ENCODE measurements at regions not wholly inside any gene's neighbourhood (a gene's known extent, or its start where the extent isn't known, plus 50 kb on each side); places are given as distances from the start of the nearest gene placed in this dataset.
A peak's percentile ranks its signal among the peaks of the same experiment; 100 is the strongest.
"Not testable (repeated sequence)": the region's sequence is repeated elsewhere in the genome, so short reads cannot be mapped to it uniquely, and the experiment has no call there.

GRCh38 chr10:33015761-33016547 lies 57.9 kb upstream of the ITGB1 start:
- H3K27me3 ChIP-seq, result no peaks in the 10 kb centered on the region
- in situ Hi-C loops (cut with MboI; ENCODE audit: low pct_ligation_motif_present in 1 of 4, low pct_unique_long_range_greater_than_20kb in 1 of 4, low sequenced_read_pairs in 3 of 4) (loop anchor here in 2 of 4 donors (10.0 kb wide), 1 partner anchor 221 kb away; no protein-coding TSS in a partner anchor), intact Hi-C loops (cut with DNase I; ENCODE audit: low total_unique reads) (no loop called here)
- H3K4me3 ChIP-seq, result no peak overlapping the region
- H3K27ac ChIP-seq, result no peak overlapping the region
- TF ChIP-seq POLR2AphosphoS5 (IDR thresholded peaks at IDR 0.05) (no peak), CTCF (IDR thresholded peaks at IDR 0.05) (no peak), EP300 (IDR thresholded peaks at IDR 0.05; ENCODE audit: low read depth) (no peak), POLR2A (IDR thresholded peaks at IDR 0.05) (no peak)
- no peak for DNase-seq
- H3K9me3 ChIP-seq, result no peaks in the 10 kb centered on the region
- WGBS, 2 donors (ENCODE audit: low coverage in 1 of 2), result 75 to 82% methylated on average over 2 to 3 of the region's 3 CpGs
- no peaks in the 10 kb centered on the region for H3K36me3 ChIP-seq
- no peaks in the 10 kb centered on the region for H3K4me1 ChIP-seq

- intact Hi-C loops (cut with DNase I; ENCODE audit: low total_unique reads); H3K27me3 ChIP-seq; H3K4me3 ChIP-seq; H3K9me3 ChIP-seq; H3K27ac ChIP-seq; H3K36me3 ChIP-seq; DNase-seq: not testable (repeated sequence)
- whole genome bisulfite sequencing, 2 donors (ENCODE audit: low coverage in 1 of 2), result 92% methylated on average over 17 of the region's 25 CpGs; no CpG with 5 or more reads in 1 of the 2 donors
- in situ Hi-C loops (cut with MboI; ENCODE audit: low pct_ligation_motif_present in 1 of 4, low pct_unique_long_range_greater_than_20kb in 1 of 4, low sequenced_read_pairs in 3 of 4), result loop anchor here in 2 of 4 donors (10.0 kb wide), 1 partner anchor 219 kb away; no protein-coding TSS in a partner anchor
- peaks cover 0 to 15% (median 3%) of the 10 kb centered on the region in 4 donors for H3K4me1 ChIP-seq
Observed at GRCh38 chr10:33013331-33013730, 55.3 kb upstream of the ITGB1 start.

GRCh38 chr10:33012306-33012705 lies 54.3 kb upstream of the ITGB1 start:
- WGBS, 2 donors (ENCODE audit: low coverage in 1 of 2), result 79% methylated on average over 5 of the region's 5 CpGs; no CpG with 5 or more reads in 1 of the 2 donors
- intact Hi-C loops (cut with DNase I; ENCODE audit: low total_unique reads) (no loop called here), in situ Hi-C loops (cut with MboI; ENCODE audit: low pct_ligation_motif_present in 1 of 4, low pct_unique_long_range_greater_than_20kb in 1 of 4, low sequenced_read_pairs in 3 of 4) (loop anchor here in 2 of 4 donors (10.0 kb wide), 1 partner anchor 218 kb away; no protein-coding TSS in a partner anchor)
- H3K27me3 ChIP-seq, result no peaks in the 10 kb centered on the region
- H3K4me1 ChIP-seq, result peaks cover 0 to 17% (median 4%) of the 10 kb centered on the region in 4 donors
- TF ChIP-seq EP300 (IDR thresholded peaks at IDR 0.05; ENCODE audit: low read depth) (no peak), CTCF (IDR thresholded peaks at IDR 0.05) (no peak), POLR2AphosphoS5 (IDR thresholded peaks at IDR 0.05) (no peak), POLR2A (IDR thresholded peaks at IDR 0.05) (no peak)
- no peaks in the 10 kb centered on the region for H3K36me3 ChIP-seq
- no peak overlapping the region for H3K27ac ChIP-seq
- H3K4me3 ChIP-seq, result no peak overlapping the region
- no peak for DNase-seq
- H3K9me3 ChIP-seq, result no peaks in the 10 kb centered on the region

- WGBS, 2 donors (ENCODE audit: low coverage in 1 of 2), result 41 to 49% methylated on average over 2 to 12 of the region's 12 CpGs
- intact Hi-C loops (cut with DNase I; ENCODE audit: low total_unique reads), result no loop called here
Observed at GRCh38 chr10:33010132-33011037, 52.4 kb upstream of the ITGB1 start.

More at GRCh38 chr10:33010132-33011037, 52.4 kb upstream of the ITGB1 start:
- no peaks in the 10 kb centered on the region for H3K27me3 ChIP-seq
- no peak overlapping the region for H3K4me3 ChIP-seq
- H3K27ac ChIP-seq, result no peak overlapping the region
- TF ChIP-seq POLR2A (IDR thresholded peaks at IDR 0.05) (no peak), CTCF (IDR thresholded peaks at IDR 0.05) (peak in 4 of 5 experiments; percentile 28 to 39 (median 36))
- no peak for DNase-seq
- H3K9me3 ChIP-seq, result no peaks in the 10 kb centered on the region
- H3K4me1 ChIP-seq, result peaks cover 2 to 24% (median 6%) of the 10 kb centered on the region in 4 donors
- no peaks in the 10 kb centered on the region for H3K36me3 ChIP-seq
- in situ Hi-C loops (cut with MboI; ENCODE audit: low pct_ligation_motif_present in 1 of 4, low pct_unique_long_range_greater_than_20kb in 1 of 4, low sequenced_read_pairs in 3 of 4), result loop anchor here in 2 of 4 donors (10.0 kb wide), 1 partner anchor 216 kb away; no protein-coding TSS in a partner anchor
